Transverse colon (tissue), 4 donors: ENCODE measurements at regions not wholly inside any gene's neighbourhood (a gene's known extent, or its start where the extent isn't known, plus 50 kb on each side); places are given as distances from the start of the nearest gene placed in this dataset.

Experiments used
- DNase-seq: peaks from one replicate; pipeline ENCODE4 v3.0.0-alpha.2; 2019
- H3K27ac ChIP-seq, 4 donors: fragments of 200-600 bp; sonication (generic); 2 replicates each; pipeline ENCODE4 v1.5.1; 2016 to 2018; ENCODE audit warnings: inconsistent platforms in 4 of 4
- H3K27me3 ChIP-seq: fragments of 200-600 bp; sonication (generic); 2 replicates; pipeline ENCODE4 v1.5.1; 2017; ENCODE audit warnings: inconsistent platforms
- H3K36me3 ChIP-seq, 4 donors: fragments of 200-600 bp; sonication (generic); 2 replicates each; pipeline ENCODE4 v1.5.1; 2017 to 2019; ENCODE audit warnings: inconsistent platforms in 4 of 4
- H3K4me1 ChIP-seq, 4 donors: fragments of 200-600 bp; sonication (generic); 2 replicates each; pipeline ENCODE4 v1.5.1; 2017 to 2020; ENCODE audit warnings: inconsistent platforms in 4 of 4
- H3K4me3 ChIP-seq, 4 donors: fragments of 200-600 bp; sonication (generic); 1 replicate in 1 of 4; 2 replicates in 3 of 4; pipeline versions ENCODE4 v1.5.1 to v1.6.1; 2017 to 2019; ENCODE audit warnings: inconsistent platforms in 4 of 4
- H3K9me3 ChIP-seq, 2 donors: fragments of 200-600 bp; sonication (generic); 2 replicates each; pipeline ENCODE4 v1.5.1; 2017 to 2019; ENCODE audit warnings: inconsistent platforms in 2 of 2
- EP300 ChIP-seq: sonication (generic); formaldehyde crosslinking; IDR thresholded peaks from one replicate; pipeline ENCODE4 v1.6.1; 2017; ENCODE audit warnings: antibody characterized with exemption, low read depth
- POLR2A ChIP-seq: fragments of 450-650 bp; IDR thresholded peaks from one replicate; pipeline ENCODE4 v1.6.1; 2016; ENCODE audit warnings: antibody characterized with exemption, mild to moderate bottlenecking, moderate library complexity
- POLR2AphosphoS5 ChIP-seq, 3 donors: sonication (generic); formaldehyde crosslinking; IDR thresholded peaks; one replicate each; pipeline ENCODE4 v1.6.1; 2016; ENCODE audit warnings: antibody characterized with exemption in 3 of 3
- WGBS, 2 donors: methylation state at CpG; one replicate each; pipeline ENCODE4 v1.1.5; 2018; ENCODE audit warnings: low coverage in 1 of 2; 5-methylcytosine and 5-hydroxymethylcytosine counted together
- in situ Hi-C, 4 donors: fragments of 200-750 bp; cut with MboI; loops; one replicate each; pipeline versions ENCODE4 v1.15.0 to v1.15.1; 2017; ENCODE audit warnings: low sequenced_read_pairs in 3 of 4, low pct_ligation_motif_present in 1 of 4, low pct_unique_long_range_greater_than_20kb in 1 of 4
- intact Hi-C: fragments of 100-400 bp; cut with DNase I; formaldehyde crosslinking; loops from one replicate; pipeline ENCODE4 v1.15.1; 2023; ENCODE audit warnings: low total_unique reads
- TF ChIP-seq, protein P1 (sequence below), 5 experiments: fragments of 200-600 bp in 3 of 5; fragments of 450-650 bp in 2 of 5; sonication (generic) in 3 of 5; IDR thresholded peaks; 1 replicate in 2 of 5; 2 replicates in 3 of 5; pipeline ENCODE4 v1.5.1; 2016 to 2017; ENCODE audit warnings: antibody characterized with exemption in 5 of 5, inconsistent platforms in 3 of 5, mild to moderate bottlenecking in 2 of 5, moderate library complexity in 1 of 5

DNA sequence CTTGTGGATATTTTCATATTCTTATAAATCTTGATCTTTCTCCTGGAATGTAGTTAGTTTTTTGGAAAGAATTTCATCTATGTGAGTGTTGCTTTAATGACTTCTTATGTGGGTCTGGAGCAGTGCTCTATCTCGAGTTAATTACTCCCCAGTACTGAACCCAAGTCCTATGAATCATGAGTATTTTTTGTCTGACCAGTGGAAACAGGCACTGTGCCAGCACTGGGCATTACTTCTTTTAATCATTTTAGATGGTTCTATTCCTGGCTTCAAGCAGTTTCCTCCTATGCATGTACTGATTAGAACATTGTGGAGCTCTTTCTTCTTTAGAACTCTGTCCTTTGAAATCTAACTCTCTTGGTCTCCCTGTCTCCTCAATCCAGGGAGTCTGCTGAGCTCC is 466.3 kb downstream of the PCDH17 start:
- WGBS, 2 donors, result 43 to 44% methylated on average over 1 of the region's 1 CpG
- intact Hi-C loops, result no loop called here

DNA sequence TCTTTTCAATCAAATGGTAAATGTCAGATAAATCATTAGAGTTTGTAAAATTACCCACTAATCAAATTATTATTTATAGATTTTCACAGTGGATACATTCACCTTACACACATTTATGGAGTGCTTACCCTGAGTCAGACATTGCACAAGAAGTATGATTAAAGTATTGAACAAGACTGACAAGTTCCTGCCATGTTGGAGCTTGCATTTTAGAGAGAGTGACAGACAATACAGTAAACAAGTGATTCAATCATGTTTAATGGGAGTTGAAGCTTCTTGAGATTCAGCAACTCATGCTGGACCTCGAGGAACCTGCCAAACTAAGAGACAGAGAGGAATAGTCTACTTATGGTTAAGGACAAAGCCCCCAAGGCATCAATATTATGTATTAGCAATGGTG is 487.8 kb downstream of the PCDH17 start:
- no peaks in the 10 kb centered on the region for H3K9me3 ChIP-seq
- no peak overlapping the region for H3K27ac ChIP-seq
- intact Hi-C loops (no loop called here), in situ Hi-C loops (no loop called here)
- H3K4me3 ChIP-seq, result no peak overlapping the region
- H3K4me1 ChIP-seq, result no peaks in the 10 kb centered on the region
- no peaks in the 10 kb centered on the region for H3K27me3 ChIP-seq
- 0 to 17% methylated on average over 1 of the region's 1 CpG for WGBS, 2 donors
- TF ChIP-seq POLR2A, result no peak
- no peak for DNase-seq
- no peaks in the 10 kb centered on the region for H3K36me3 ChIP-seq

More for the DNA sequence above, 466.3 kb downstream of the PCDH17 start:
- no peaks in the 10 kb centered on the region for H3K36me3 ChIP-seq
- H3K27me3 ChIP-seq, result no peaks in the 10 kb centered on the region
- H3K4me1 ChIP-seq, result no peaks in the 10 kb centered on the region
- TF ChIP-seq POLR2A (no peak), EP300 (no peak), POLR2AphosphoS5 (IDR thresholded peaks at IDR 0.05) (no peak)
- TF ChIP-seq, protein P1, sequence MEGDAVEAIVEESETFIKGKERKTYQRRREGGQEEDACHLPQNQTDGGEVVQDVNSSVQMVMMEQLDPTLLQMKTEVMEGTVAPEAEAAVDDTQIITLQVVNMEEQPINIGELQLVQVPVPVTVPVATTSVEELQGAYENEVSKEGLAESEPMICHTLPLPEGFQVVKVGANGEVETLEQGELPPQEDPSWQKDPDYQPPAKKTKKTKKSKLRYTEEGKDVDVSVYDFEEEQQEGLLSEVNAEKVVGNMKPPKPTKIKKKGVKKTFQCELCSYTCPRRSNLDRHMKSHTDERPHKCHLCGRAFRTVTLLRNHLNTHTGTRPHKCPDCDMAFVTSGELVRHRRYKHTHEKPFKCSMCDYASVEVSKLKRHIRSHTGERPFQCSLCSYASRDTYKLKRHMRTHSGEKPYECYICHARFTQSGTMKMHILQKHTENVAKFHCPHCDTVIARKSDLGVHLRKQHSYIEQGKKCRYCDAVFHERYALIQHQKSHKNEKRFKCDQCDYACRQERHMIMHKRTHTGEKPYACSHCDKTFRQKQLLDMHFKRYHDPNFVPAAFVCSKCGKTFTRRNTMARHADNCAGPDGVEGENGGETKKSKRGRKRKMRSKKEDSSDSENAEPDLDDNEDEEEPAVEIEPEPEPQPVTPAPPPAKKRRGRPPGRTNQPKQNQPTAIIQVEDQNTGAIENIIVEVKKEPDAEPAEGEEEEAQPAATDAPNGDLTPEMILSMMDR (IDR thresholded peaks at IDR 0.05), result no peak
- no peaks in the 10 kb centered on the region for H3K9me3 ChIP-seq
- no peak for DNase-seq
- no peak overlapping the region for H3K27ac ChIP-seq
- in situ Hi-C loops, result no loop called here
- no peak overlapping the region for H3K4me3 ChIP-seq

DNA sequence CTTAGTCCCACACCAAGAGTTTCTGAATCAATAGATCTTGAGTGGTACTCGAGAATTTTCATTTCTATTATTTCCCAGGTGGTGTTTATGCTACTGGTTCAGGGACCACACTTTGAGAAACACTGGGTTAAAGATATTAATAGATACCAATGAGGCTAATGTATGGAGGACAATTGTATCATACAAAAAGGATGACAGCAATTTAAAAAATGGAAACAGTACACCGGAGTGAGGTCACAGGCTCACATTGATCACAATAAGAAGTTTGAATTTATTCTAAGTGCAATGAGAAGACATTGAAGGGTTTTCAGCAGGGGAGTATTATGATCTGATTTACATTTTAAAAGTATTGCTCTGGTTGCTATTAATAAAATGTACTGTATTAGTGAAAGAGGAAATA is 488.3 kb downstream of the PCDH17 start:
- Histone ChIP-seq H3K27me3 (no peaks in the 10 kb centered on the region), H3K4me1 (no peaks in the 10 kb centered on the region), H3K36me3 (no peaks in the 10 kb centered on the region), H3K9me3 (no peaks in the 10 kb centered on the region), H3K27ac (no peak overlapping the region), H3K4me3 (no peak overlapping the region)
- DNase-seq, result no peak
- in situ Hi-C loops, result no loop called here
- 64 to 65% methylated on average over 2 of the region's 2 CpGs for WGBS, 2 donors
- intact Hi-C loops, result no loop called here
- TF ChIP-seq EP300, result no peak
- no peak for TF ChIP-seq POLR2AphosphoS5 (IDR thresholded peaks at IDR 0.05)
- TF ChIP-seq, protein P1 (IDR thresholded peaks at IDR 0.05), result no peak

DNA sequence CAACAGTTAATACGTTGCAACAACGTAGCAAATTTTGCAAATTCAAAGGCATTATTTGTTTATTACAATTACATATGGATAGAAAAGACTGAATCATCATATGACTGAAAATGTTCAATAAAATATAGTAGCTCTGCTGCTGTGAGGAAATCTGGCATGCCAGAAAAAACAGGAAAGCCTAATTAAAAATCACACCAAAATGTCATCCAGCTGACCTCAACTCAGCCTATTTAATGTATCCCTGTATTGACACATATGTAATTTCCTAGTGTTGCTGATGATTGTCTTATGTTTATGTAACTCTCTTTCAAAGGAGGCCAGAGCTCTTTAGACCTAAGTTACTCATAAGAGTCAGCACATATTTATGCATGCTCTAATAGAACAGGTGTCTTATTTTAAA is 495.0 kb downstream of the PCDH17 start:
- intact Hi-C loops, result no loop called here
- in situ Hi-C loops, result no loop called here
- DNase-seq, result no peak
- no peaks in the 10 kb centered on the region for H3K9me3 ChIP-seq
- TF ChIP-seq EP300 (no peak), POLR2A (no peak), POLR2AphosphoS5 (IDR thresholded peaks at IDR 0.05) (no peak)
- TF ChIP-seq, protein P1 (IDR thresholded peaks at IDR 0.05), result no peak
- no peaks in the 10 kb centered on the region for H3K27me3 ChIP-seq
- H3K27ac ChIP-seq, result no peak overlapping the region
- H3K36me3 ChIP-seq, result no peaks in the 10 kb centered on the region
- no peak overlapping the region for H3K4me3 ChIP-seq
- WGBS, 2 donors, result 81 to 90% methylated on average over 2 of the region's 2 CpGs
- no peaks in the 10 kb centered on the region for H3K4me1 ChIP-seq

DNA sequence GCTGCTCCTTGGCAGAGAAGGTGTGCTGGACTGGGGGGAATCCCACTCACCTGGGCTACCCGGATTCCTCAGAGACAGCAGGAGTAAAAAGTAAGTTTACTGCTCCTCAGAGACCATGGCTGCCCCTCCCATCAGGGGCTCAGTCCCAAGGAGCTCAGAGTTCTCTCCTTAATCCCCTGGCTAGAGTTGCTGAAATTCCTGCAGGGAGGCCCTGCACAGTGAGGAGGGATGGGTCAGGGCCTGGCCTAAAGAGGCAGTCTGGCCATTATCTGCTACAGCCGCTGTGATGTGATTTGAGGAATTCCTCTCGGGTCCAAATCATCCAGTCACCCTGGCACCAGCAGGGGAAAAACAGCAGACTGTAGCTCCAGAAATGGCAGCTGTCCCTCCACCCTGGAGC is 502.5 kb downstream of the PCDH17 start:
- 71% methylated on average over 3 of the region's 3 CpGs; no CpG with 5 or more reads in 1 of the 2 donors for WGBS, 2 donors
- Histone ChIP-seq H3K27me3 (no peaks in the 10 kb centered on the region), H3K36me3 (no peaks in the 10 kb centered on the region), H3K27ac (no peak overlapping the region), H3K9me3 (no peaks in the 10 kb centered on the region), H3K4me3 (no peak overlapping the region), H3K4me1 (no peaks in the 10 kb centered on the region)
- TF ChIP-seq, protein P1 (IDR thresholded peaks at IDR 0.05), result no peak
- TF ChIP-seq POLR2AphosphoS5 (IDR thresholded peaks at IDR 0.05) (no peak), EP300 (no peak), POLR2A (no peak)
- no peak for DNase-seq
- intact Hi-C loops, result no loop called here
- in situ Hi-C loops, result no loop called here
